T-helper 1 cell (primary cell): ENCODE measurements at regions not wholly inside any gene's neighbourhood (a gene's known extent, or its start where the extent isn't known, plus 50 kb on each side); places are given as distances from the start of the nearest gene placed in this dataset.
A peak's percentile ranks its signal among the peaks of the same experiment; 100 is the strongest.
"Not testable (repeated sequence)": the region's sequence is repeated elsewhere in the genome, so short reads cannot be mapped to it uniquely, and the experiment has no call there.

Source experiments
- DNase-seq, 5 donors: peaks; one replicate each; pipeline ENCODE4 v3.0.0-alpha.2; 2012 to 2020

GRCh38 chrX:78822157-78822690 lies 74.7 kb downstream of the LPAR4 start:
- DNase-seq: no peak

- DNase-seq: peak in 1 of 5 donors; percentile 27
Observed at GRCh38 chrX:78831523-78831922, 84.0 kb downstream of the LPAR4 start.

- no peak for DNase-seq
Observed at GRCh38 chrX:78838709-78839108, 91.2 kb downstream of the LPAR4 start.

- DNase-seq: no peak
Observed at GRCh38 chrX:78839711-78840110, 92.2 kb downstream of the LPAR4 start.

GRCh38 chrX:78844218-78844617 lies 96.7 kb downstream of the LPAR4 start:
- not testable (repeated sequence) for DNase-seq

- DNase-seq: not testable (repeated sequence)
Observed at GRCh38 chrX:78881248-78881647, 63.9 kb upstream of the P2RY10 start.

- peak in 1 of 5 donors; percentile 41 for DNase-seq
Observed at GRCh38 chrX:78886550-78886949, 58.6 kb upstream of the P2RY10 start.
